Endodermal cell (in vitro differentiated cells): ENCODE measurements at regions not wholly inside any gene's neighbourhood (a gene's known extent, or its start where the extent isn't known, plus 50 kb on each side); places are given as distances from the start of the nearest gene placed in this dataset.

Source experiments
- DNase-seq: peaks from one replicate; pipeline ENCODE4 v3.0.0-alpha.2; 2017
- H3K27ac ChIP-seq: 2 replicates; pipeline ENCODE4 v1.5.1; 2013; ENCODE audit warnings: mild to moderate bottlenecking, low read depth, low read length, moderate library complexity
- H3K27me3 ChIP-seq: 2 replicates; pipeline ENCODE4 v1.6.1; 2013; ENCODE audit warnings: mild to moderate bottlenecking, low read length, moderate library complexity; ENCODE audit not compliant: insufficient read depth, control insufficient read depth, poor library complexity, severe bottlenecking
- H3K36me3 ChIP-seq: 2 replicates; pipeline ENCODE4 v1.7.0; 2013; ENCODE audit warnings: mild to moderate bottlenecking, low read length, moderate library complexity; ENCODE audit not compliant: control insufficient read depth, insufficient read depth
- H3K4me1 ChIP-seq: one replicate; pipeline ENCODE4 v1.7.0; 2013; ENCODE audit warnings: low read length; ENCODE audit not compliant: control insufficient read depth, insufficient read depth
- H3K4me3 ChIP-seq: 2 replicates; pipeline ENCODE4 v1.5.1; 2013; ENCODE audit warnings: mild to moderate bottlenecking, low read length, moderate library complexity
- H3K9ac ChIP-seq: 2 replicates; pipeline ENCODE4 v1.6.1; 2013; ENCODE audit warnings: mild to moderate bottlenecking, low read length, moderate library complexity; ENCODE audit not compliant: poor library complexity, severe bottlenecking; ENCODE audit errors: extremely low read depth
- H3K9me3 ChIP-seq: 2 replicates; pipeline ENCODE4 v1.6.1; 2013; ENCODE audit warnings: mild to moderate bottlenecking, low read length, moderate library complexity; ENCODE audit not compliant: control insufficient read depth
- H3K27ac Mint-ChIP-seq: 2 replicates; pipeline ENCODE4 v1.8.0; 2020; ENCODE audit warnings: mixed read lengths
- H3K27me3 Mint-ChIP-seq: 2 replicates; pipeline ENCODE4 v1.8.0; 2021; ENCODE audit warnings: mild to moderate bottlenecking, mixed read lengths; ENCODE audit not compliant: insufficient read depth
- H3K36me3 Mint-ChIP-seq: 2 replicates; pipeline ENCODE4 v1.8.0; 2020; ENCODE audit warnings: low read depth, mixed read lengths
- H3K4me1 Mint-ChIP-seq: 2 replicates; pipeline ENCODE4 v1.8.0; 2020; ENCODE audit warnings: mixed read lengths
- H3K4me3 Mint-ChIP-seq: 2 replicates; pipeline ENCODE4 v1.8.0; 2020; ENCODE audit warnings: mild to moderate bottlenecking, moderate library complexity, mixed read lengths
- H3K9me3 Mint-ChIP-seq: 2 replicates; pipeline ENCODE4 v1.8.0; 2020; ENCODE audit warnings: mild to moderate bottlenecking, mixed read lengths
- CTCF ChIP-seq: fragments of 200-600 bp; sonication (generic); conservative IDR thresholded peaks from 2 replicates; pipeline ENCODE4 v1.5.0; 2021; ENCODE audit warnings: antibody characterized with exemption, mild to moderate bottlenecking
- WGBS, 2 experiments: methylation state at CpG; one replicate each; pipeline versions ENCODE4 v1.1.5 to v1.1.7; 2013; ENCODE audit warnings: missing lambda C conversion rate in 2 of 2, mixed read lengths in 1 of 2; ENCODE audit not compliant: insufficient coverage in 1 of 2, insufficient read length in 1 of 2; 5-methylcytosine and 5-hydroxymethylcytosine counted together

GRCh38 chr19:27824108-27824507, 1388.8 kb downstream of the UQCRFS1 start:
- Histone ChIP-seq H3K36me3 (no peaks in the 10 kb centered on the region), H3K4me1 (no peaks in the 10 kb centered on the region), H3K27ac (no peak overlapping the region), H3K4me3 (no peak overlapping the region), H3K9me3 (peaks cover 34% of the 10 kb centered on the region), H3K27me3 (no peaks in the 10 kb centered on the region), H3K9ac (no peak overlapping the region)
- no peaks in the 10 kb centered on the region for H3K27me3 Mint-ChIP-seq
- 75% methylated on average over 3 of the region's 3 CpGs; no CpG with 5 or more reads in 1 of the 2 experiments for WGBS, 2 experiments
- no peak overlapping the region for H3K27ac Mint-ChIP-seq
- H3K4me1 Mint-ChIP-seq: no peaks in the 10 kb centered on the region
- no peak overlapping the region for H3K4me3 Mint-ChIP-seq
- DNase-seq: no peak
- H3K36me3 Mint-ChIP-seq: no peaks in the 10 kb centered on the region
- peaks cover 76% of the 10 kb centered on the region for H3K9me3 Mint-ChIP-seq
- no peak for TF ChIP-seq CTCF

DNA sequence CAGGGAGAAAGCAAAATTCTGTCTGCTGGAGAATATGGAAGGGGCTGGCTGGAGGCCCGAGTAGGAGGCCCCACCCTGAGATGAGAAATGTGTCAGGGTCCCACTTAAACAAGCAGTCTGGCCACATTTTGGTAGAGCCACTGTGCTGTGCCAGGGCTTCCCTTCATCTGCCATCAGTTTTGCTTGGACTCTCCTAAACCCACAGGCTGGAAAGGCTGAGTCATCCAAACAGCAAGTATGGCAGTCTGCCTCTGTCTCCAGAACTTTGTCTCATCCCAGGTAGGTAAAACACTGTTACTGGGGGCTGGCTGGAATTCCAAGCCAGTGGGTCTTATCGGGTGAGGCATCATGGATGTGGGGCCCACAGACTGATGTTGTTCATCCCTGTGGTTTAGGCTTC, 1390.6 kb downstream of the UQCRFS1 start:
- Histone ChIP-seq H3K9ac (no peak overlapping the region), H3K27ac (no peak overlapping the region), H3K4me1 (no peaks in the 10 kb centered on the region), H3K9me3 (peaks cover 19% of the 10 kb centered on the region), H3K27me3 (no peaks in the 10 kb centered on the region), H3K36me3 (no peaks in the 10 kb centered on the region), H3K4me3 (no peak overlapping the region)
- H3K27me3 Mint-ChIP-seq: no peaks in the 10 kb centered on the region
- peaks cover 75% of the 10 kb centered on the region for H3K9me3 Mint-ChIP-seq
- no peak overlapping the region for H3K4me3 Mint-ChIP-seq
- peaks cover 2% of the 10 kb centered on the region for H3K36me3 Mint-ChIP-seq
- H3K27ac Mint-ChIP-seq: no peak overlapping the region
- no peaks in the 10 kb centered on the region for H3K4me1 Mint-ChIP-seq
- TF ChIP-seq CTCF: no peak
- WGBS, 2 experiments: 42 to 100% methylated on average over 1 to 2 of the region's 2 CpGs
- no peak for DNase-seq

- Mint-ChIP-seq H3K27ac (no peak overlapping the region), H3K4me3 (no peak overlapping the region), H3K27me3 (no peaks in the 10 kb centered on the region), H3K9me3 (peaks cover 77% of the 10 kb centered on the region), H3K36me3 (peaks cover 2% of the 10 kb centered on the region), H3K4me1 (no peaks in the 10 kb centered on the region)
- no peaks in the 10 kb centered on the region for H3K27me3 ChIP-seq
- H3K27ac ChIP-seq: no peak overlapping the region
- no peak overlapping the region for H3K9ac ChIP-seq
- no peaks in the 10 kb centered on the region for H3K4me1 ChIP-seq
- no peak overlapping the region for H3K4me3 ChIP-seq
- peaks cover 19% of the 10 kb centered on the region for H3K9me3 ChIP-seq
- TF ChIP-seq CTCF: no peak
- no peak for DNase-seq
- H3K36me3 ChIP-seq: no peaks in the 10 kb centered on the region
Measured at GRCh38 chr19:27821418-27822018, 1391.4 kb downstream of the UQCRFS1 start.
